GM23338 (cell line): ENCODE measurements at regions not wholly inside any gene's neighbourhood (a gene's known extent, or its start where the extent isn't known, plus 50 kb on each side); places are given as distances from the start of the nearest gene placed in this dataset.

ENCODE experiments used
- ATAC-seq: fragments of 200-7000 bp; cut with Tn5 transposase; 3 replicates; pipeline ENCODE4 v1.9.1; 2020
- DNase-seq: peaks from one replicate; pipeline ENCODE4 v3.0.0-alpha.2; 2015; ENCODE audit warnings: low spot score
- H2AFZ ChIP-seq: fragments of 200-600 bp; sonication (generic); 2 replicates; pipeline ENCODE4 v1.8.0; 2016; ENCODE audit warnings: antibody characterized with exemption, mild to moderate bottlenecking, moderate library complexity
- H3F3A ChIP-seq: fragments of 200-600 bp; sonication (generic); replicated peaks from 2 replicates; pipeline ENCODE4 v1.8.0; 2017; ENCODE audit warnings: antibody characterized with exemption, mixed run types, low read depth
- H3K27ac ChIP-seq: fragments of 200-600 bp; sonication (generic); 2 replicates; pipeline ENCODE4 v1.6.1; 2016; ENCODE audit warnings: low read depth
- H3K27me3 ChIP-seq: fragments of 200-600 bp; sonication (generic); 2 replicates; pipeline ENCODE4 v1.8.0; 2016; ENCODE audit warnings: mild to moderate bottlenecking, mixed run types, moderate library complexity; ENCODE audit not compliant: insufficient read depth
- H3K36me3 ChIP-seq: fragments of 200-600 bp; sonication (generic); 2 replicates; pipeline ENCODE4 v1.8.0; 2016; ENCODE audit warnings: mild to moderate bottlenecking; ENCODE audit not compliant: insufficient read depth
- H3K4me1 ChIP-seq: fragments of 200-600 bp; sonication (generic); 2 replicates; pipeline ENCODE4 v1.8.0; 2016; ENCODE audit warnings: mild to moderate bottlenecking, moderate library complexity; ENCODE audit not compliant: insufficient read depth
- H3K4me2 ChIP-seq: fragments of 200-600 bp; sonication (generic); 2 replicates; pipeline ENCODE4 v1.7.1; 2017; ENCODE audit warnings: mixed run types
- H3K4me3 ChIP-seq: fragments of 200-600 bp; sonication (generic); 2 replicates; pipeline ENCODE4 v1.6.1; 2016; ENCODE audit warnings: mixed run types
- H3K79me2 ChIP-seq: fragments of 200-600 bp; sonication (generic); replicated peaks from 2 replicates; pipeline ENCODE4 v1.8.0; 2017; ENCODE audit warnings: mild to moderate bottlenecking; ENCODE audit not compliant: insufficient read depth
- H3K9me2 ChIP-seq: fragments of 200-600 bp; sonication (generic); 2 replicates; pipeline ENCODE4 v1.8.0; 2017; ENCODE audit not compliant: insufficient read depth
- H4K20me1 ChIP-seq: fragments of 200-600 bp; sonication (generic); replicated peaks from 2 replicates; pipeline ENCODE4 v1.8.0; 2017; ENCODE audit warnings: mild to moderate bottlenecking; ENCODE audit not compliant: insufficient read depth
- H3K27ac Mint-ChIP-seq: 2 replicates; pipeline ENCODE4 v1.8.0; 2020; ENCODE audit warnings: inconsistent platforms, mild to moderate bottlenecking, moderate library complexity, mixed read lengths
- H3K27me3 Mint-ChIP-seq: 3 replicates; pipeline ENCODE4 v1.8.0; 2022; ENCODE audit warnings: low read depth, mild to moderate bottlenecking, moderate library complexity, mixed read lengths, inconsistent platforms; ENCODE audit not compliant: insufficient read depth, poor library complexity
- H3K36me3 Mint-ChIP-seq: 3 replicates; pipeline ENCODE4 v1.8.0; 2021; ENCODE audit warnings: low read depth, mild to moderate bottlenecking, inconsistent platforms, moderate library complexity, mixed read lengths
- H3K4me1 Mint-ChIP-seq: 3 replicates; pipeline ENCODE4 v1.8.0; 2020; ENCODE audit warnings: mild to moderate bottlenecking, inconsistent platforms, mixed read lengths
- H3K4me3 Mint-ChIP-seq: 3 replicates; pipeline ENCODE4 v1.8.0; 2021; ENCODE audit warnings: moderate library complexity, mild to moderate bottlenecking, inconsistent platforms, mixed read lengths
- H3K9me3 Mint-ChIP-seq: 3 replicates; pipeline ENCODE4 v1.8.0; 2020; ENCODE audit warnings: moderate library complexity, mild to moderate bottlenecking, inconsistent platforms, mixed read lengths
- CREB1 ChIP-seq: fragments of 250-450 bp; sonication (Bioruptor Pico); IDR thresholded peaks from 2 replicates; pipeline ENCODE4 v1.5.0; 2020; ENCODE audit warnings: low read depth, mild to moderate bottlenecking, moderate library complexity
- ETS1 ChIP-seq: IDR thresholded peaks from 2 replicates; pipeline ENCODE4 v1.6.1; 2016; ENCODE audit warnings: antibody characterized with exemption
- JUNB ChIP-seq: IDR thresholded peaks from one replicate; pipeline ENCODE4 v1.6.1; 2016; ENCODE audit warnings: antibody characterized with exemption; ENCODE audit not compliant: unreplicated experiment
- NANOG ChIP-seq: IDR thresholded peaks from 2 replicates; pipeline ENCODE4 v1.6.1; 2016; ENCODE audit warnings: antibody characterized with exemption, borderline replicate concordance
- POLR2AphosphoS5 ChIP-seq: IDR thresholded peaks from 2 replicates; pipeline ENCODE4 v1.6.1; 2016; ENCODE audit warnings: antibody characterized with exemption, low read depth
- ZNF114 ChIP-seq: fragments of 250-450 bp; sonication (Bioruptor Pico); IDR thresholded peaks from 2 replicates; pipeline ENCODE4 v1.5.0; 2020; ENCODE audit warnings: mild to moderate bottlenecking, moderate library complexity
- ZNF331 ChIP-seq: fragments of 250-450 bp; sonication (Bioruptor Pico); IDR thresholded peaks from 2 replicates; pipeline ENCODE4 v1.5.0; 2020; ENCODE audit warnings: low read depth, mild to moderate bottlenecking, moderate library complexity
- ZNF462 ChIP-seq: fragments of 250-450 bp; sonication (Bioruptor Pico); IDR thresholded peaks from 2 replicates; pipeline ENCODE4 v1.5.0; 2020; ENCODE audit warnings: mild to moderate bottlenecking, moderate library complexity

- no peak for TF ChIP-seq ZNF462 (CRISPR knock-in tag)
Observed at GRCh38 chr1:79737193-79737592, 730.7 kb upstream of the ADGRL4 start (continued).

- peaks cover 9% of the 10 kb centered on the region; the same call in 2 of the 3 replicates for H3K36me3 Mint-ChIP-seq
- no peak overlapping the region for H3K4me3 Mint-ChIP-seq
- H3K27me3 ChIP-seq = no peaks in the 10 kb centered on the region
- no peaks in the 10 kb centered on the region for H3K36me3 ChIP-seq
- H3K9me2 ChIP-seq = peaks cover 5% of the 10 kb centered on the region; the same call in 1 of the 2 replicates
- no peak overlapping the region for H3K27ac Mint-ChIP-seq
- 0 out of 2 replicates have a peak, but pooled peaks cover 6% of the 10 kb centered on the region for H3K4me1 ChIP-seq
- H3K9me3 Mint-ChIP-seq = peaks cover 8% of the 10 kb centered on the region; the same call in 2 of the 3 replicates
- TF ChIP-seq ZNF331 (no peak), ZNF114 (CRISPR knock-in tag) (no peak), JUNB (no peak), NANOG (no peak), CREB1 (no peak), ETS1 (no peak), POLR2AphosphoS5 (no peak), ZNF462 (CRISPR knock-in tag) (no peak)
- DNase-seq (no peak), ATAC-seq (no peak)
- peaks cover 2% of the 10 kb centered on the region; the same call in 1 of the 3 replicates for H3K4me1 Mint-ChIP-seq
- H3K4me3 ChIP-seq = no peak overlapping the region
- no peak overlapping the region for H2AFZ ChIP-seq
- no peak overlapping the region for H3K4me2 ChIP-seq
- H3K79me2 ChIP-seq = no peaks in the 10 kb centered on the region
- no peaks in the 10 kb centered on the region for H3K27me3 Mint-ChIP-seq
- H4K20me1 ChIP-seq = no peaks in the 10 kb centered on the region
- H3K27ac ChIP-seq = no peak overlapping the region
- no peaks in the 10 kb centered on the region for H3F3A ChIP-seq
Observed at GRCh38 chr1:79732950-79733349, 726.4 kb upstream of the ADGRL4 start.
